Ovary (tissue), 3 donors: ENCODE measurements at regions not wholly inside any gene's neighbourhood (a gene's known extent, or its start where the extent isn't known, plus 50 kb on each side); places are given as distances from the start of the nearest gene placed in this dataset.

Experiments
- CTCF ChIP-seq, 3 donors: fragments of 450-650 bp in 2 of 3; fragments of 200-600 bp in 1 of 3; IDR thresholded peaks; one replicate each; pipeline versions ENCODE4 v1.5.1 to v1.8.0; 2016 to 2022; ENCODE audit warnings: antibody characterized with exemption in 3 of 3, mild to moderate bottlenecking in 1 of 3
- EP300 ChIP-seq: sonication (generic); formaldehyde crosslinking; IDR thresholded peaks from one replicate; pipeline ENCODE4 v1.6.1; 2017; ENCODE audit warnings: antibody characterized with exemption
- POLR2A ChIP-seq: fragments of 450-650 bp; IDR thresholded peaks from one replicate; pipeline ENCODE4 v1.6.1; 2017; ENCODE audit warnings: antibody characterized with exemption, mild to moderate bottlenecking, moderate library complexity
- donor health status: DM: no; HTN: no; CAD: no.

DNA sequence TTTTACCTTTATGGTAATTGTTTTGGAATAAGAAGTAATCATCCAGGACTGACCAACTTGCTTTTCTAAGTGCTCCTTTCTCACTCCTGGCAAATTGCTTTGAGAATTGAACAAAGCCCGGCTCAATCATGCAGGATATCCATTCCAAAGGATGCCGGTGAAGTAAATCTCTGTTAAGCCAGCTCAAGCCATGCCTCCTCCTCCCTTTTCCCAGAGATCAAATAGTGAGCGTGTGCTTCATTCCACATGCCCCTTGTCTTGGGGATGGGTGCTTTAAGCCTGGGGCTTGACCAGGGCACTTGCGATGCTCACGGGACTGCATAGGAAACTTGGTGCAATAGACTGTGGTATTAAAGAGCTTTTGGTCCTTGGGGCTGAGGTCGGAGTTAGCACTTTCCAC, 90.7 kb downstream of the UTP18 start:
- no peak for TF ChIP-seq CTCF (IDR thresholded peaks at IDR 0.05)
- TF ChIP-seq POLR2A: no peak
- TF ChIP-seq EP300: no peak
